Erythroblast (primary cell): ENCODE measurements at regions not wholly inside any gene's neighbourhood (a gene's known extent, or its start where the extent isn't known, plus 50 kb on each side); places are given as distances from the start of the nearest gene placed in this dataset.

Experiments used
- DNase-seq, 2 experiments: peaks; one replicate each; lab custom pipeline; 2025; lab: John Stamatoyannopoulos, UW
- GATA1 ChIP-seq: IDR thresholded peaks from 2 replicates; pipeline ENCODE4 v1.6.1; 2011; ENCODE audit warnings: low read depth, mild to moderate bottlenecking, control low read depth, low read length, moderate library complexity
- POLR2A ChIP-seq: IDR thresholded peaks from 2 replicates; pipeline ENCODE4 v1.6.1; 2011; ENCODE audit warnings: mild to moderate bottlenecking, low read length

DNA sequence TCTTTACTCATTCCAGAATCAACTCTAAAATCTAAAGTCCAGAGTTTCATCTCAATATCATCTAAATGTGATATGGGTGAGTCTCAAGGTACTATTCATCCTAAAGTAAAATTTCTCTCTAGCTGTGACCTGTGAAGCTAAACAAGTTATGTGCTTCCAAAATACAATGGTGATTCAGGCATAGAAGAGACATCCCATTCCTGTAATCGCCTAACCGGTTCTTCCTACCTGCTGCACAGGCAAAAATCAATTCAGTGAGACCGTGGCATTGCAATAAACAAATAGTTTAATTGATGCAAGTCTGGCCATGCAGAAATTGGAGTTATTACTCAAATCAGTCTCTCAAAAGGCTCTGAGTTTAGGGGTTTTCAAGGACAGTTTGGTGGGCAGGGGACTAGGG is 232.8 kb downstream of the UBE3D start:
- TF ChIP-seq GATA1 (no peak), POLR2A (no peak)
- DNase-seq, result no peak

DNA sequence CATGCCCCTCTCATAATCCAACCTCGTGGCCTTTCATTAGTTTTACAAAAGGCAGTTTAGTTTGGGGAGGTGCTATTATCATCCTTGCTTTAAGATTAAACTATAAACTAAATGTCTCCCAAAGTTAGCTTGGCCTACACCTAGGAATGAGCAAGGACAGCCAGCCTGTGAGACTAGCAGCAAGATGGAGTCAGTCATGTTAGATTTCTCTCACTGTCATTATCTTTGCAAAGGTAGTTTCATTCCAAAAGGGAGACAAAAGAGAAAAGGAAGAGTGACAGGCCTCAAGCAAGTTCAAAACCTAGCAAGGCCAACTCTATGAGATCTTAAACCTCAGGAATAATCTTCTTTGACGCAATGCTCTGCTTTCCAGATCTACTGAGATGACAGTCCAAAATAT is 232.2 kb downstream of the UBE3D start:
- TF ChIP-seq POLR2A, result no peak
- no peak for TF ChIP-seq GATA1
- DNase-seq, result no peak

DNA sequence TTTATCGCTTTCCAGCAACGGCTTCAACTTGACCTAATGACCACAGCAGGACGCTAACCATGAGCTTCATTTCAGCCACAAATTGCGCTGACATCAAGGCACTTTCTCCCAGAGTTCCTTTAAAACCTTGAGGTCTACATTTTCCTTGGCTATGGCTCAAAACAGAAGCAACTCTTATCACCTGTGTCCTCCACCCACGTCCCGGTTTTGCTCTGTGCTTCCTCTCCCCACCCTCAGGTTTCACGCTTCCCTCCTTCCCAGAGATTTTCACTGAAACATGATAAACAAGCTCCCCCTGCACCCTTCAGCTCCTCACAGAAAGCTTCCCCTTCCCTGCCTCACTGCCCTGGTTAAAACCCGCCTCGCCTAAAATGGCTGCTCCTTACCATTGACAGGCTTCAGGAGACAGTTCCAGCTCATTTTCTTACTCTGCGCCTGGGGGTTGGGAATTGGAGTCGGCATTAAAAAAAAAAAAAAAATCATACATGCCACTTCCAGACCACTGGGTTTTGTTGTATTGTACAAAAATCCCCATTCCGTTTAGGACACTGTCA is 229.5 kb downstream of the UBE3D start:
- TF ChIP-seq GATA1, result no peak
- TF ChIP-seq POLR2A, result no peak
- no peak for DNase-seq

DNA sequence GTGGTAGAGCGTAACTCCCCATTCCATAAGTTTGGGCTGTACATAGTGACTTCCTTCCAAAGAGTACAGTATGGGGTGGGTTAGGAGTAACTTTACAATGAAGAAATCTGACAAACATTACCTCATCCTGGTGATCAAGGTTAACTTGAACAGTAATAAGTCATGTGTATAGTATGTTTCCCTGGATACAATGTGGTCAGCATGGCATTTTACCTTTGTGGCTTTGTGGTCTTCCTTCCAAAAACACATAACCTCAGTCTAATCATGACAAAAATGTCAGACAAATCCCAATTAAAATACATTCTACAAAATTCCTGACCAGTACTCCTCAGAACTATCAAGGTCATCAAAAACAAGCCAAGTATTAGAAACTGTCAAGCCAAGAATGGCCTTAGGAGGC is 225.1 kb downstream of the UBE3D start:
- no peak for DNase-seq
- TF ChIP-seq POLR2A (no peak), GATA1 (no peak)

DNA sequence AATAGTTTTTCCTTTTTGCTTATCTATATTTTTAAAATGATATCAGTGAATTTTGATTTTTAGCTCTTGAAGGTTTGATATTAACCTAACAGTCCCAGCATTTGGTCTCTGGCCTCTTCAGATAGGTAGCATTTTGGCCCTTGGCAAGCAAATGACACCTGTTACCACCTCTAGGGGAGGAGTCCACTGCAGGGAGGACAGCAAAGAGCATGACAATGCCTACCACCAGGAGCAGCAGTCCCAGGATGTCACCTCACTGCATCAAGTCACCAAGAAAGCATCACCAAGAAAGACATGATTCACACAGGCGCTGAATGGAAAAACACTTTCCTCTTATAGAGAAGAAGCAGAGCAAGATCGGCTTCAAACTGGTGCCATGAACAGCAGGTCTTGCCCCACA is 224.3 kb downstream of the UBE3D start:
- TF ChIP-seq POLR2A, result no peak
- no peak for TF ChIP-seq GATA1
- no peak for DNase-seq
